Transverse colon (tissue), 4 donors: ENCODE measurements at regions not wholly inside any gene's neighbourhood (a gene's known extent, or its start where the extent isn't known, plus 50 kb on each side); places are given as distances from the start of the nearest gene placed in this dataset.

Source experiments
- DNase-seq: peaks from one replicate; pipeline ENCODE4 v3.0.0-alpha.2; 2019
- H3K27ac ChIP-seq, 4 donors: fragments of 200-600 bp; sonication (generic); 2 replicates each; pipeline ENCODE4 v1.5.1; 2016 to 2018; ENCODE audit warnings: inconsistent platforms in 4 of 4
- H3K27me3 ChIP-seq: fragments of 200-600 bp; sonication (generic); 2 replicates; pipeline ENCODE4 v1.5.1; 2017; ENCODE audit warnings: inconsistent platforms
- H3K36me3 ChIP-seq, 4 donors: fragments of 200-600 bp; sonication (generic); 2 replicates each; pipeline ENCODE4 v1.5.1; 2017 to 2019; ENCODE audit warnings: inconsistent platforms in 4 of 4
- H3K4me1 ChIP-seq, 4 donors: fragments of 200-600 bp; sonication (generic); 2 replicates each; pipeline ENCODE4 v1.5.1; 2017 to 2020; ENCODE audit warnings: inconsistent platforms in 4 of 4
- H3K4me3 ChIP-seq, 4 donors: fragments of 200-600 bp; sonication (generic); 1 replicate in 1 of 4; 2 replicates in 3 of 4; pipeline versions ENCODE4 v1.5.1 to v1.6.1; 2017 to 2019; ENCODE audit warnings: inconsistent platforms in 4 of 4
- H3K9me3 ChIP-seq, 2 donors: fragments of 200-600 bp; sonication (generic); 2 replicates each; pipeline ENCODE4 v1.5.1; 2017 to 2019; ENCODE audit warnings: inconsistent platforms in 2 of 2
- CTCF ChIP-seq, 5 experiments: fragments of 200-600 bp in 3 of 5; fragments of 450-650 bp in 2 of 5; sonication (generic) in 3 of 5; IDR thresholded peaks; 1 replicate in 2 of 5; 2 replicates in 3 of 5; pipeline ENCODE4 v1.5.1; 2016 to 2017; ENCODE audit warnings: antibody characterized with exemption in 5 of 5, inconsistent platforms in 3 of 5, mild to moderate bottlenecking in 2 of 5, moderate library complexity in 1 of 5
- EP300 ChIP-seq: sonication (generic); formaldehyde crosslinking; IDR thresholded peaks from one replicate; pipeline ENCODE4 v1.6.1; 2017; ENCODE audit warnings: antibody characterized with exemption, low read depth
- POLR2A ChIP-seq: fragments of 450-650 bp; IDR thresholded peaks from one replicate; pipeline ENCODE4 v1.6.1; 2016; ENCODE audit warnings: antibody characterized with exemption, mild to moderate bottlenecking, moderate library complexity
- POLR2AphosphoS5 ChIP-seq, 3 donors: sonication (generic); formaldehyde crosslinking; IDR thresholded peaks; one replicate each; pipeline ENCODE4 v1.6.1; 2016; ENCODE audit warnings: antibody characterized with exemption in 3 of 3
- WGBS, 2 donors: methylation state at CpG; one replicate each; pipeline ENCODE4 v1.1.5; 2018; ENCODE audit warnings: low coverage in 1 of 2; 5-methylcytosine and 5-hydroxymethylcytosine counted together
- in situ Hi-C, 4 donors: fragments of 200-750 bp; cut with MboI; loops; one replicate each; pipeline versions ENCODE4 v1.15.0 to v1.15.1; 2017; ENCODE audit warnings: low sequenced_read_pairs in 3 of 4, low pct_ligation_motif_present in 1 of 4, low pct_unique_long_range_greater_than_20kb in 1 of 4
- intact Hi-C: fragments of 100-400 bp; cut with DNase I; formaldehyde crosslinking; loops from one replicate; pipeline ENCODE4 v1.15.1; 2023; ENCODE audit warnings: low total_unique reads

GRCh38 chr21:36583591-36583990 lies 103.7 kb upstream of the CLDN14 start:
- in situ Hi-C loops (loop anchor here in 1 of 4 donors (25.0 kb wide), 1 partner anchor 171 kb away; no protein-coding TSS in a partner anchor), intact Hi-C loops (no loop called here)
- TF ChIP-seq POLR2AphosphoS5 (IDR thresholded peaks at IDR 0.05) (no peak), EP300 (no peak), POLR2A (no peak), CTCF (IDR thresholded peaks at IDR 0.05) (no peak)
- DNase-seq: no peak
- Histone ChIP-seq H3K27me3 (peaks cover 9% of the 10 kb centered on the region), H3K36me3 (no peaks in the 10 kb centered on the region), H3K27ac (no peak overlapping the region), H3K9me3 (no peaks in the 10 kb centered on the region), H3K4me3 (no peak overlapping the region), H3K4me1 (no peaks in the 10 kb centered on the region)
- WGBS, 2 donors: 56% methylated on average over 5 of the region's 5 CpGs; no CpG with 5 or more reads in 1 of the 2 donors

GRCh38 chr21:36584980-36585940 lies 105.3 kb upstream of the CLDN14 start:
- H3K4me3 ChIP-seq: no peak overlapping the region
- H3K36me3 ChIP-seq: no peaks in the 10 kb centered on the region
- in situ Hi-C loops: loop anchor here in 1 of 4 donors (25.0 kb wide), 1 partner anchor 173 kb away; no protein-coding TSS in a partner anchor
- 81 to 86% methylated on average over 4 to 6 of the region's 6 CpGs for WGBS, 2 donors
- peaks cover 11% of the 10 kb centered on the region for H3K27me3 ChIP-seq
- no peaks in the 10 kb centered on the region for H3K4me1 ChIP-seq
- TF ChIP-seq POLR2AphosphoS5 (IDR thresholded peaks at IDR 0.05) (no peak), EP300 (no peak), CTCF (IDR thresholded peaks at IDR 0.05) (no peak), POLR2A (no peak)
- DNase-seq: no peak
- intact Hi-C loops: no loop called here
- H3K9me3 ChIP-seq: no peaks in the 10 kb centered on the region
- no peak overlapping the region for H3K27ac ChIP-seq

- intact Hi-C loops (no loop called here), in situ Hi-C loops (loop anchor here in 1 of 4 donors (25.0 kb wide), 1 partner anchor 175 kb away; no protein-coding TSS in a partner anchor)
- Histone ChIP-seq H3K27me3 (peaks cover 12% of the 10 kb centered on the region), H3K9me3 (no peaks in the 10 kb centered on the region), H3K4me1 (no peaks in the 10 kb centered on the region), H3K36me3 (no peaks in the 10 kb centered on the region), H3K27ac (no peak overlapping the region), H3K4me3 (no peak overlapping the region)
- no peak for DNase-seq
- no peak for TF ChIP-seq POLR2AphosphoS5 (IDR thresholded peaks at IDR 0.05)
- no peak for TF ChIP-seq POLR2A
- TF ChIP-seq EP300: no peak
- TF ChIP-seq CTCF (IDR thresholded peaks at IDR 0.05): no peak
- WGBS, 2 donors: 77 to 80% methylated on average over 1 to 8 of the region's 8 CpGs
Observed at GRCh38 chr21:36587388-36587787, 107.5 kb upstream of the CLDN14 start.

- TF ChIP-seq CTCF (IDR thresholded peaks at IDR 0.05): peak; percentile 23 to 52 (median 43)
- no peak for TF ChIP-seq POLR2AphosphoS5 (IDR thresholded peaks at IDR 0.05)
- H3K27ac ChIP-seq: no peak overlapping the region
- H3K4me3 ChIP-seq: no peak overlapping the region
- no peaks in the 10 kb centered on the region for H3K4me1 ChIP-seq
- 26 to 31% methylated on average over 3 to 10 of the region's 10 CpGs for WGBS, 2 donors
- intact Hi-C loops: no loop called here
- no peaks in the 10 kb centered on the region for H3K36me3 ChIP-seq
- no peaks in the 10 kb centered on the region for H3K9me3 ChIP-seq
- in situ Hi-C loops: loop anchor here in 1 of 4 donors (25.0 kb wide), 1 partner anchor 177 kb away; no protein-coding TSS in a partner anchor
- peak; percentile 32 for DNase-seq
- H3K27me3 ChIP-seq: peaks cover 12% of the 10 kb centered on the region
Observed at GRCh38 chr21:36589352-36589971, 109.5 kb upstream of the SIM2 start.
